DND-41 (cell line): ENCODE measurements at regions not wholly inside any gene's neighbourhood (a gene's known extent, or its start where the extent isn't known, plus 50 kb on each side); places are given as distances from the start of the nearest gene placed in this dataset.

Experiments
- EZH2 ChIP-seq: IDR thresholded peaks from 3 replicates; pipeline ENCODE4 v1.6.1; 2012; ENCODE audit warnings: borderline replicate concordance, low read depth, mild to moderate bottlenecking, moderate library complexity, low read length, inconsistent platforms; ENCODE audit not compliant: severe bottlenecking
- TF ChIP-seq, protein P1 (sequence below): IDR thresholded peaks from 2 replicates; pipeline ENCODE4 v1.5.1; 2012; ENCODE audit warnings: borderline replicate concordance, low read length, moderate library complexity, mild to moderate bottlenecking; ENCODE audit not compliant: poor library complexity, severe bottlenecking; ENCODE audit errors: extremely low read depth

DNA sequence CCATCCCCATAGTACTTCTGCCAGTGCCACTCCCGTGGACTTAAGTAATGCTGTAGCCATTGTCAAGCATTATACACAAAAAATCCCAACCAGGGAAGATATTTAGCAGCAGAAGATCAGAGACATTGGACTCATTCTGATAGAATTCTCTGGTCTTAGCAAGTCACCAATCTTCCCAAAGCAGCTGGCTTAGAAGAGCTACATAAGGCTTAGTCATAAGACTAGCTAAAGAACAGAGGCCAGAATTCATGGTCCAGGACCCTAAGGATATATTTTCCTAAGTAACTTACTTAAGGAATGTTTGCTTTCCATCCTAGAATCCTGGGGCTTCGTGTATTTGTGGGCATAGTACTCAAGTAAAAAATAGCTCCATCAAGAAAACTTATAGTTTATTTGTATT, 100.3 kb upstream of the SLIT2 start:
- TF ChIP-seq, protein P1, sequence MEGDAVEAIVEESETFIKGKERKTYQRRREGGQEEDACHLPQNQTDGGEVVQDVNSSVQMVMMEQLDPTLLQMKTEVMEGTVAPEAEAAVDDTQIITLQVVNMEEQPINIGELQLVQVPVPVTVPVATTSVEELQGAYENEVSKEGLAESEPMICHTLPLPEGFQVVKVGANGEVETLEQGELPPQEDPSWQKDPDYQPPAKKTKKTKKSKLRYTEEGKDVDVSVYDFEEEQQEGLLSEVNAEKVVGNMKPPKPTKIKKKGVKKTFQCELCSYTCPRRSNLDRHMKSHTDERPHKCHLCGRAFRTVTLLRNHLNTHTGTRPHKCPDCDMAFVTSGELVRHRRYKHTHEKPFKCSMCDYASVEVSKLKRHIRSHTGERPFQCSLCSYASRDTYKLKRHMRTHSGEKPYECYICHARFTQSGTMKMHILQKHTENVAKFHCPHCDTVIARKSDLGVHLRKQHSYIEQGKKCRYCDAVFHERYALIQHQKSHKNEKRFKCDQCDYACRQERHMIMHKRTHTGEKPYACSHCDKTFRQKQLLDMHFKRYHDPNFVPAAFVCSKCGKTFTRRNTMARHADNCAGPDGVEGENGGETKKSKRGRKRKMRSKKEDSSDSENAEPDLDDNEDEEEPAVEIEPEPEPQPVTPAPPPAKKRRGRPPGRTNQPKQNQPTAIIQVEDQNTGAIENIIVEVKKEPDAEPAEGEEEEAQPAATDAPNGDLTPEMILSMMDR = no peak
- TF ChIP-seq EZH2 = no peak
